Fibroblast of lung (primary cell): ENCODE measurements at regions not wholly inside any gene's neighbourhood (a gene's known extent, or its start where the extent isn't known, plus 50 kb on each side); places are given as distances from the start of the nearest gene placed in this dataset.

Experiments used
- DNase-seq, 2 donors: peaks; one replicate each; pipeline versions ENCODE4 v3.0.0 to v3.0.0-alpha.2; 2010; ENCODE audit warnings: low read depth in 2 of 2
- H2AFZ ChIP-seq: 2 replicates; pipeline ENCODE4 v1.5.1; 2012; ENCODE audit warnings: low read length, control low read depth, inconsistent platforms
- H3K27ac ChIP-seq: 2 replicates; pipeline ENCODE4 v1.5.1; 2011; ENCODE audit warnings: low read length, control low read depth; ENCODE audit not compliant: insufficient read depth
- H3K27me3 ChIP-seq: 2 replicates; pipeline ENCODE4 v1.5.1; 2011; ENCODE audit warnings: mild to moderate bottlenecking, low read length; ENCODE audit not compliant: control insufficient read depth, insufficient read depth
- H3K36me3 ChIP-seq: 2 replicates; pipeline ENCODE4 v1.5.1; 2011; ENCODE audit warnings: low read length; ENCODE audit not compliant: control insufficient read depth, insufficient read depth
- H3K4me1 ChIP-seq: 2 replicates; pipeline ENCODE4 v1.5.1; 2011; ENCODE audit warnings: low read length; ENCODE audit not compliant: control insufficient read depth, insufficient read depth; ENCODE audit errors: extremely low read depth
- H3K4me2 ChIP-seq: 2 replicates; pipeline ENCODE4 v1.5.1; 2011; ENCODE audit warnings: low read length, control low read depth; ENCODE audit not compliant: insufficient read depth; ENCODE audit errors: extremely low read depth
- H3K4me3 ChIP-seq, 4 experiments: fragments of 200-600 bp in 1 of 4; sonication (generic) in 1 of 4; replicated peaks in 1 of 4; 2 replicates each; pipeline ENCODE4 v1.5.1; 2011 to 2016; ENCODE audit warnings: low read length in 4 of 4, low read depth in 3 of 4, mild to moderate bottlenecking in 3 of 4, control low read depth in 2 of 4, inconsistent platforms in 1 of 4, mixed read lengths in 1 of 4; ENCODE audit not compliant: insufficient read depth in 1 of 4; ENCODE audit errors: control extremely low read depth in 1 of 4
- H3K79me2 ChIP-seq: 2 replicates; pipeline ENCODE4 v1.5.1; 2012; ENCODE audit warnings: mild to moderate bottlenecking, low read length, inconsistent platforms; ENCODE audit not compliant: control insufficient read depth, insufficient read depth
- H3K9ac ChIP-seq: 2 replicates; pipeline ENCODE4 v1.5.1; 2011; ENCODE audit warnings: mild to moderate bottlenecking, low read length, control low read depth; ENCODE audit not compliant: insufficient read depth
- H3K9me3 ChIP-seq: 2 replicates; pipeline ENCODE4 v1.5.1; 2012; ENCODE audit warnings: low read depth, low read length; ENCODE audit not compliant: control insufficient read depth, insufficient read depth
- H4K20me1 ChIP-seq: 2 replicates; pipeline ENCODE4 v1.5.1; 2011; ENCODE audit warnings: low read length; ENCODE audit not compliant: control insufficient read depth, insufficient read depth; ENCODE audit errors: extremely low read depth
- CTCF ChIP-seq, 2 donors: IDR thresholded peaks in 1 of 2; conservative IDR thresholded peaks in 1 of 2; 1 replicate in 1 of 2; 2 replicates in 1 of 2; pipeline ENCODE4 v1.5.1; 2011 to 2012; ENCODE audit warnings: low read length in 2 of 2, control low read depth in 1 of 2, inconsistent platforms in 1 of 2, low read depth in 1 of 2, mild to moderate bottlenecking in 1 of 2
- EZH2 ChIP-seq: IDR thresholded peaks from 2 replicates; pipeline ENCODE4 v1.5.1; 2012; ENCODE audit warnings: low read length, control low read depth, mild to moderate bottlenecking; ENCODE audit errors: missing control alignments

- no peaks in the 10 kb centered on the region for H3K4me1 ChIP-seq
- DNase-seq = no peak
- TF ChIP-seq CTCF (conservative IDR thresholded peaks at IDR 0.05 in 1 of 2, IDR thresholded peaks at IDR 0.05 in 1 of 2; ENCODE audit: low read depth in 1 of 2, low read length in 2 of 2) = no peak
- no peak for TF ChIP-seq EZH2
- H3K27ac ChIP-seq = no peak overlapping the region
- H4K20me1 ChIP-seq = no peaks in the 10 kb centered on the region
- H3K4me2 ChIP-seq = no peak overlapping the region
- H3K79me2 ChIP-seq = no peaks in the 10 kb centered on the region
- no peak overlapping the region for H2AFZ ChIP-seq
- H3K4me3 ChIP-seq = no peak overlapping the region
- no peaks in the 10 kb centered on the region for H3K27me3 ChIP-seq
- H3K36me3 ChIP-seq = no peaks in the 10 kb centered on the region
- H3K9me3 ChIP-seq = no peaks in the 10 kb centered on the region
- H3K9ac ChIP-seq = no peak overlapping the region
Observed at GRCh38 chr3:95752199-95752598, 1062.2 kb upstream of the EPHA6 start.

- Histone ChIP-seq H3K4me3 (no peak overlapping the region), H3K9me3 (no peaks in the 10 kb centered on the region), H3K27ac (no peak overlapping the region), H3K36me3 (no peaks in the 10 kb centered on the region), H3K27me3 (no peaks in the 10 kb centered on the region), H2AFZ (no peak overlapping the region), H3K4me1 (no peaks in the 10 kb centered on the region), H3K9ac (no peak overlapping the region), H3K79me2 (no peaks in the 10 kb centered on the region), H3K4me2 (no peak overlapping the region), H4K20me1 (no peaks in the 10 kb centered on the region)
- TF ChIP-seq CTCF (conservative IDR thresholded peaks at IDR 0.05 in 1 of 2, IDR thresholded peaks at IDR 0.05 in 1 of 2; ENCODE audit: low read depth in 1 of 2, low read length in 2 of 2) = no peak
- no peak for TF ChIP-seq EZH2
- no peak for DNase-seq
Observed at GRCh38 chr3:95758707-95759106, 1055.7 kb upstream of the EPHA6 start.

- Histone ChIP-seq H3K27me3 (no peaks in the 10 kb centered on the region), H3K9ac (no peak overlapping the region), H3K4me3 (no peak overlapping the region), H3K36me3 (no peaks in the 10 kb centered on the region), H3K79me2 (no peaks in the 10 kb centered on the region), H3K4me1 (no peaks in the 10 kb centered on the region), H2AFZ (no peak overlapping the region), H3K4me2 (no peak overlapping the region), H3K9me3 (no peaks in the 10 kb centered on the region), H4K20me1 (no peaks in the 10 kb centered on the region), H3K27ac (no peak overlapping the region)
- TF ChIP-seq CTCF (conservative IDR thresholded peaks at IDR 0.05 in 1 of 2, IDR thresholded peaks at IDR 0.05 in 1 of 2; ENCODE audit: low read depth in 1 of 2, low read length in 2 of 2) (no peak), EZH2 (no peak)
- no peak for DNase-seq
Observed at GRCh38 chr3:95759614-95760301, 1054.6 kb upstream of the EPHA6 start.
